SHP77 treated with DMSO at 0.1 percent for 48 hours (cell line): ENCODE measurements at regions not wholly inside any gene's neighbourhood (a gene's known extent, or its start where the extent isn't known, plus 50 kb on each side); places are given as distances from the start of the nearest gene placed in this dataset.
A peak's percentile ranks its signal among the peaks of the same experiment; 100 is the strongest.

Experiments used
- DNase-seq: peaks from one replicate; lab custom pipeline; 2025; lab: John Stamatoyannopoulos, UW

DNA sequence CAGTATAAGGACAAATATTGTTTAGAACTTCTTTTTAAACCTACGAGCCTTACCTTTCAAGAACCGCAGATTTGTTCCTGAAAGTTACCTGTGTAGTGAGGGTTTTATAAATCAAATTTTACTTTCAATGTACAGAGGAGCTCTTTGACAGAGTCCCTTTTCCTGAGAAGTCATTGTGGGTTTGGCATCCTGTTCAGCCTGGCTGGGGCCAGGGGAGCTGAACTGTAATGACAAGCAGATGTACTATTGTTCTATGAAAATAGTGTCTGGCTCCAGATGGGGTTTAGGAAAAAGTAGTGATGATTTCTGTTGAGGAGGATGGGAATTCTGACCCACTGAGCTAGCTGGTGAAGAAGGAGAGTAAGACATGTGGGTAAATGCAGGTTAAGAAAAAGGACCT, 196.2 kb upstream of the PGRMC2 start:
- no peak for DNase-seq

DNA sequence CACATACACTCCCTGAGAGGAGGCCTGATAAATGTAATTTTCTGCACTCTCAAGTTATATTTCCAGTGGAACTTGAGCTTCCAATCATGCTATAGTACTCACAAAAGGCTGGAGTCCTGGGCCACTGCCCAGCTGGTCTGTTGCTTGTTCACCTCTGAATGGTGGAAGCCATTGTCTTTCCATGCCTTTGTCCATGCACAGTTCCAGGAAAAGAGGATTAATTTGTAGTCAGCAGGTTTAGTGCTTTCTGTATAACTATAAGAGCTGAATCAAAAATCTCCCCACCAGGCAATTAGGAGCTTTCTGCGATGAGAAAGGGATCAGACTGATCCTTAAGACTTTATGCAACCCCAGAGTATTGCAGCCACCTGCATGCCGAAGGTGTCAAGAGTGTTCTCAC, 195.4 kb upstream of the PGRMC2 start:
- no peak for DNase-seq

DNA sequence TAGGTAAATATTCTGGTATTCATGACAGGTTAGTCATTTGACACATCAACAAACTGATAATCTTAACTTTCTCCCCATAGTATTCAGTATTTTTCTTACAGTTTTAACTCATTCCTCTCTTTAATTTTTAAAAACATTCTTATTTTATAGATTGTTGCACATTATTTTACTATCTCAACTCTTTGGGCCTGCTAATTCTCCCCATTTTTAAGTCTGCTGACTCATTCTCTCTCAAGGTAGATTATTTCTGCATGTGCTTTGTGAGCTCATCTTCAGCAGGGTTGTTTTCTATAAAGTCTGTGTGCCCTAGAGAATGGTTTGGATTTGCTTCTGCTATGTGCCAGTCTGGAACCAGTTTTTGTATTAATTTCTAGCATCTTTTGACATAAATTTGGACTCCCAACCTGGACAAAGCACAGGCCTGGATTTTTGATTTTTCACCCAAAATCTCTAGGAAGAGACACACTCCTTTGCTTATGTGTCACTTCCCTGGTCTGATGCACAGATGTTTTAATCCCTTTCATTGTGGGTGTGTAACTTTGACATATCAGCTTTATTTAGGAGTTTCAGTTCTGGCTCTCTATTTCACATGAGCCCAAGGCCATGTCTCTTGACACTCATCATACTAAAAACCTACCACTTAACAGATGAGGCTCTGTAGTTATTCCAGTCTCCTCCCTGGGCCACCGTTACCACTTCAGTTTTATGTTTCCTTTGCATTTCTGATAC, 194.3 kb upstream of the PGRMC2 start:
- DNase-seq = no peak

DNA sequence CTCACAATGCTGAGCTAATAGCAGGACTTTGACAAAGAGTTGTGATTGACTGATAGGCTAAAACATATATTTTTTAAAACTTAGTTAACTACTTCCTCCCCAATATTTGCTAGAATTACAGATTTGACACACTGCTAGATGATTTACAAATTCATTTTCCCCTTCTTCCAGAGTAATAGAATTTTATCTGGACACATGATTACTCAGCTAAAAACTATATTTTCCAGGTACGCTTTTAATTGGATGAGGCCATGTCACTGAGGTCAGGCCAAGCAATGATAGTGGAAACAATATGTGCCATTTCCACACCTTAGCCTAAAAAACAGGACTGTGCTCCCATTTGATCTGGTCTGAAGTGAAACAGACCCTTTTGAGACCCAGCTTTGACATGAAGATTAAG, 193.3 kb upstream of the PGRMC2 start:
- no peak for DNase-seq

DNA sequence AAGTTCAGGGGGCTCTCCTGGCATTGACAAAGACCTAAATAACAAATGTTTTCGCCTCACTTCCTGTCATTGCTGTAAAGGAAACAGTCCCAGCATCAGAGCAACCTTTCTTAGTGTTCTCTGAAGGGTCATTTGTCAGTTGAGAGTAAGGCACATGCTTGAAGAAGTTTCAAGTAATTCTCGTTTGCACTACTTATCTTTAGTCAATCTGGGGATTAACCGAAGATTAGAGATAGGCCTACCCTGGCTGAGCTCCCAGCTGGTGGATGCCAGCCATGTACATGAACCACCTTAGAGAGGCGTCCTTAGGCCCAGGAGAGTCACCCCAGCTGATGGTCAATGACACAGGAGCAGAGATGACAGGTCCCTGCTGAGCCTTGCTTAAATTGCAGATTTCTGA, 189.9 kb upstream of the PGRMC2 start:
- DNase-seq = no peak

DNA sequence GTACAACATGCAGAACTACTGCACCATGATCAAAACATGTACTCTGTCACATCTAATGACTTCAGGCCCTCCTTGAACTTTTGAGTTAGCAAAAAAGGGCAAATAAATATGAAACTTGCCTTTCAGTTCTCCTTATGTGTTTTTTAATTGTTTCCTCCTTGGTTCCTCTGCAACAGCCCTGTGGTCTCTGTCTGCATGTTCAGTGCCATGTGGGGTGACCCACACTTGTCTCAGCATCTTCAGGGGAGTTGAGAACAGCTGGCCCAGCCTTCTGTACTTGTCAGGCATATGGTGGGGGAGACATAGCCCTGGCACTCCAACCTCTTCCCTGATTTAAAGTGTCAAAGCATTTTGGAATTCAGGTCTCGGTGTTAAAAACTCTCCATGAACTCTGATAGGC, 188.0 kb upstream of the PGRMC2 start:
- no peak for DNase-seq

DNA sequence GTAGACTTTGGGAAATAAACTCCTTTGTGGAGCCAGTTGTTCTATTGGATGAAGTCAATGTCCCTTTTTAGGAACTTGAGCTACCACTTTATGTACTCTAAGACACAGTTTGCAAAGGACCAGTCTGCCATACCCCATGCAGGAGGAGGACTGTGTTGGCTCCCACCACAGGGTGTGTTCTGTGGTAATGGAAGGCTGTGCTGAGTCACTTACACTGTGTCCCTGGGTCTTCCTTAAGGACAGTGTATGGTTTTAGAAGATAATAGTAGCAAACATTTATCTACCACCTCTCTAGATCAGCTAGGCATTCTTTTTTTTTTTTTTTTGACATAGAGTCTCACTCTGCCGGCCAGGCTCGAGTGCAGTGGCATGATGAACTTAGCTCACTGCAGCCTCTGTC, 184.0 kb upstream of the PGRMC2 start:
- DNase-seq = no peak

DNA sequence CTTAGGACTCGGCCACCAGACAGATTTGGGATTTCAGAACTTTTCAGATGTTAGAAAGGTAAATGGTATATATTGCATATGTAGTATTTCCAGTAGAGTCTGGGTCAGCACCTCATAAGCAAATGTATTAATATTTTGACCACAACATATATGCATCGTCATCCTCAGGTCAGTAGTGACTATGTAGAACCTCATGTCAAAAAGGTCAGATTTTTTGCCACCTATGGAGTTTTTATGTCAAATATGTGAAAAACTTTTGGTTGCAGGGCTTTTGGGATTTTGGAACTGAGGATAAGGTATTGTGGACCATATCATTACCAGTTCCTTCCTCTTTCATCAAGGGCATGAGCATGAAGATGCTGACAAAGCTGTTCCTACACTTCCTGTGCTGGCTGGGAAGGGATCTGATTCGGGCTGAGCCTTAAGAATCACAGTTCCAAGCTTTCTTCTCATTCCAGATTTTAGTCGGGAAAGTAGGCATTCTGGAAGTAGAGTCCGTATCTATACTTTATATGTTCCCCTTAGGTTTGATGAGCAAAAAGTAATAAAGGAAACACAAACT, 183.0 kb upstream of the PGRMC2 start:
- DNase-seq = no peak

DNA sequence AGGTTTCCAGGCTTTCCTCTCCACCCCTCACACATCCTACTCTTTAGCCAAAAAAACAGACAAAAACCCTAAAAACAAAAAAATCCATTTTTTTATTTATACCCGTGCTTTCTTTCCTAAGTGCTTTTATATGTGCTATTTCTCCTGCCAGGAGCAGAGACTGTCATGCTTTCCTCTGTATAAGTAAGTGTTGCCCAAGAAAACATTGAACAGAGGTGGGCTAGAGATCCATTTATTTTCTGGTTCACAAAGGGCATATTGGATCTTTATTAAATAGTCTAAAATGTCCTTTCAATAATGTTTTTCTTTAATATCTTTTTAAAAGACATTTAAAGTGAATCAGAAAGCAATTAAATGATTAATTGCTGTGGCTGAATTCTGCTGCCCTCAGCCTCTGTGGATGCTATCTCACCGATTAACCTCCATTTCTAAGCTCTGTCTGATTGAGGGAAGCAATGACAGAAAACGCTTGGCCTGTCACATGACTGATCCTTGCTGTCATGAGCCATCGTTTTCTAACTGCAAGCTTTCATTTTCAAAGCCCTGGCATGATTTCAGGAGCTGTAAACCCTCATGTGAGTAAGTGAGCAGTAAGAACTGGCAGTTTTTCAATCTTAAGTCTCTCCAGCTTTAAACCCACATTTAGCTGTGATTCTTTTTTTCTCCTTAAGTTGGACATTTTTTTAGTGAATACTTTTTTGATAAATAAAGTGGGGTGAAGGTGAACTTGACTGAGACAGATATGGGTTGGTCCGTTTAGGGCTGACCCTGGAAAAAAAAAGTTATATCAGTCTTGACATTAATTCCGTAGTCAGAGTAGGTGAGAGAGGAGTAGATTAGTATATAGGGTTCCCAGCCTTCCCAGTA, 180.7 kb upstream of the PGRMC2 start:
- no peak for DNase-seq

DNA sequence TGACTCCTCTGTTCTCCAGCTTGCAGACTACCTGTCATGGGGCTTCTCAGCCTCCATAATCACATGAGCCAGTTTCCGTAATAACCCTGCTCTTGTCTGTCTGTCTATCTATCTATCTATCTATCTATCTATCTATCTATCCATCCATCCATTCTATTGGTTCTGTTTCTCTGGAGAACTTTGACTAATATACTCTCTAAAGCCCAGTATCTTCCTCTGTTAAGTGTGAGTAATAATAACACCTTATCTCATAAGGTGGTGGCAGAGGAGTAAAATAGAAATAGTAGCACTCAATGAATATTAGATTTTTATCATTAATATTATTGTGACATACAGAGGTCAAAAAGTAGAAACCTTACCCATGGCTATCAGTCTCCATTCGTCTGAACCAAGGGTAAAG, 177.9 kb upstream of the PGRMC2 start:
- no peak for DNase-seq

DNA sequence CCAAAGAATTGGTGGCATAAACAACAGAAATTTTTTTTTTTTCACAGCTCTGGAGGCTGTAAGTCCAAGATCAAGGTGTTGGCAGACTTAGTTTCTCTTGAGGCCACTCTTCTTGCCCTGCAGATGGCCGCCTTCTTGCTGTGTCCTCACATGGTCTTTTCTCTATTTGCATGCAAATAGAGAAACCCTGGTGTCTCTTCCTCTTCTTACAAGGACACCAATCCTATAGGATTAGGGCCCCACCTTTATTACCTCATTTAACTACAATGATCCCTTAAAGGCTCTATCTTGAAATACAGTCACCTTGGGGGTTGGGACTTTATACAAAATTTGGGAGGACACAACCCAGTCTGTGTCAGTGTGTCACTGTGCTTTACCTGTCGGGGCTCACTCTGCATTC, 175.4 kb upstream of the PGRMC2 start:
- DNase-seq = no peak

DNA sequence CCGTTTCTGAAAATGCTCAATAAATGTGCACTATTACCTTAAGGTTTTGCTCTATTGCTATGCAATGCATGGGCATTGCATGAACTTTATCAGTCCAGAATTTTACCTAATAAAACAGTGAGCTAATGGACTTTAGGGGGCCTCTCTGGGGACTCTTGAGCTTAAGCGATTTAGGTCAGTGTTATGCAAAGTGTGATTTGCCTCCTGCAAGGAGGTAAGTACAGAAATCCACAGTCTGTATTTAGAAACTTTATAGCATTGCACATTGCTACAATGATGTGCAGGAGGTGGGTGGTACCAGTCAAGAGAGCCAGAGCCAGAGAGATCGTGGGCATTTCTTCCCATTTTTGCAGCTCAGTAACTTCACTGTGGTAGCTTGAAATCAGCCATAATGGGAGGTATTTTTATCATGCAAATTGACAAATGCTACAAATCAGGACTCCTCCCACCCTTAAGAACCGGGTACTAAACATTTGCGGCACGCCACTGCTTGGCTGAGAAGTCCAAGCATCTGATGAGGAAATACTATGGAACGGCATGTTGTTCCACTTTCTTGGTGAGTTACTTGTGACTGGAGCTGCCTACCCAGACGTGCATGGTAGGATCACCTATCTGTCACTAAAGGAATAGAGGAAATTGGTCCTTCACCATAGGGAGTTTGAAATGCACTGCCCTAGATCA, 174.6 kb upstream of the PGRMC2 start:
- no peak for DNase-seq

DNA sequence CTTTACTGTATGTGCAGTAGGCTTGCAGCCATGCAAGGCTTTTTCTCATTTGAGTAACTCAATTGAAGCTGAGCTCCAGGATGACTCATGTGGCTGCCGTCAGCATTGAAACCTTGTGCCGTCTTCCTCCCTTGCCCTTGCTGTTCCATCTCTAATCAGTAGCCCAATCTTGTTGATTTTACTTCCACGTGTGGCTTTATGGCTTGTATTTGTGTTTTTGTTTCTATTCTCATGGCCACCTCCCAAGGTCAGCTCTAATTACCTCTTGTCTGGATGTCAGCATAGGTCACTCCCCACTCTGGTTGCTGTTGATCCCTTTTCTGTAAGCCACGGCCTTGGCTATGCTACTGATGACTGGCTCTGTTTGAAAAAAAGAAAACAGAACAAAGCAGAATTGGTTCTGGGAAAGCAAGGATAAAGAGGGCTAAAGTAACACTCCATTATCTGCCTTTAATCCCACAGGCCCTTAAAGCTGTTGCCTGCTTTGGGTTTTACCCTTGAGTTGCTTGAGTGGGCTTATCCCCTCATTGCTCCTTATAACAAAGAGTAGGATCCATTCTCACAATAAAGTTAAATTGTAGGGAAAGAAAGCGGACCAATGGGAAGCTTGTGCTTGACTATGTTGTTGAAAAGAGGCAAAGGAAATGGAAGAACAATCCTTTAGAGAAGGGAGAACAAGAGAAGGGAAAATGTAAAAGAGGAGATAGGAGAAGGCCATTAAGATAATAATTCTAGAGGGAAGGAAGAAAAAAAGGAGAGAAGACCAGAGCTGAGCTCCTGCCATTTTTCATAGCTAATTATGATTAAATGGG, 173.9 kb upstream of the PGRMC2 start:
- DNase-seq = no peak

DNA sequence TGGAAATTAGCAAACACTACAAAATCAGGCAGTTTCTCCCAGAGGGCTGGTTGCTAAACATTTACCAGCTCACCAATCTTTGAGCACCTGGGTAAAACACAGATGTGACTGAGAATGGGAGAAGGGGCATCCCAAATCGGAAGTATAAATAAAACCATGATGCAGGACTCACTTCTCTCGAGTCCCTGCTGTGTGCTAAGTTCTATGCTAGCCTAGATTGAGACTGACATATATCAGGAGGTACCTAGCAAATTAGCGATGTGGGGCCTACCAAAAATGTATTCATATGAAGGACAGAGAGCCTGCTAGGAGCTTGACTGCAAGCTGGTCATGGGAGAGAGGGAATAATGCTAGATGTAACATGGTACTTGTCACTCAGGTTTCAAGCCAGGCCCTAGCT, 171.9 kb upstream of the PGRMC2 start:
- no peak for DNase-seq

DNA sequence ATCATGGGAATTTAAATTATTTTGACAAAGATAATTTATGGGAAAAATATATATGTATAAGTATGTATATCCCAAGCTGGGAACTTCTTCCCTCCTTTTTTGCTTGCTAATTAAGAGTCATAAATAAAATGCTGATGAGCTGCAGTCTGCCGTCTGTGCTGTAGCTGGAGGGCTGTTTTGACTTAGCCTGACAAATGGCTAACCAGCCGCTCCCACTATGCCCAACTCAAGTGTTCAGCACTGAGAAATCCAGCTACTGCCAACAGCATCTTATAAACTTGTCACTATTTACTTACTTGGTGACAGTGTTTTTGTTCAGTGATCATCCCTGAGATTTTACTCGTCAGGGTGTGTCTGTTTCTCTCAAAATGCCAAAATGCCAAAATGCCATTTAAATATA, 171.2 kb upstream of the PGRMC2 start:
- DNase-seq = no peak

DNA sequence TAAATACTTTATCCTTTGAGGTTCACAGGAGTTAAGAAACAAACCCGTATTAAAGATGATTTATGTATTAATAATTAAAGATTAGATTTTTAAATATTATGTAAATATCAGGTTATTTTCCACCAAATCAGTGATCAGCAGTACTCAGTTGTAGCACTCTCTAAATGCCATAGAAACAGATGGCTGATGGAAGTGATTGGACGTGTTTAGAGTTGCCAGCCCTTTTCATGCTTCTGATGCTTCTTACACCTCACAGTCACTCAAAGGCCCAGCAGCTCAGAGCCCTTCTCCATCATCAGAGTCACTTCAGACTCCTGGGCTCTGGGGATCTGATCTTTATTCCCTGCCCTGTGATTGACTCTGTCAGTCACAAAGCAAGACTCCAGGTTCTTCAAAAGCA, 170.1 kb upstream of the PGRMC2 start:
- DNase-seq = no peak

DNA sequence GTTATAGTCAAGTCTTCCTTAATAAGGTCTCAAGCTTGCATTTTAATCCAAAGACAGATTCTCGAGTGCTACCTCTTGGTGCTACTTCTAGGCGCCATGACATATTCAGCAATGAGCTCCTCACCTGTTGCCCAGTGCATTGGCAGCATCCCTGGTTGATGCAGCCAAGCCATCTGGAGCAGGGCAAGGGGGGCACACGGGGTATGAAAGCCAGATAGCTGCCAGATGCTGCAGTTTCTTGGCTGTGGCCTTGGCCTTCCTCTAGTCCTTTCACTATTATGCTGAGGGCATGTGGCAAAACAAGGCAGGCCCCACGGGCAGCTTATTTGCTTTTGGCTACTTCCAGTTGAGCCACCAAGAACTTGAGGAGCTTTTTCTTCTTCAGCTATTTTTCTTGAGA, 168.6 kb upstream of the PGRMC2 start:
- no peak for DNase-seq

DNA sequence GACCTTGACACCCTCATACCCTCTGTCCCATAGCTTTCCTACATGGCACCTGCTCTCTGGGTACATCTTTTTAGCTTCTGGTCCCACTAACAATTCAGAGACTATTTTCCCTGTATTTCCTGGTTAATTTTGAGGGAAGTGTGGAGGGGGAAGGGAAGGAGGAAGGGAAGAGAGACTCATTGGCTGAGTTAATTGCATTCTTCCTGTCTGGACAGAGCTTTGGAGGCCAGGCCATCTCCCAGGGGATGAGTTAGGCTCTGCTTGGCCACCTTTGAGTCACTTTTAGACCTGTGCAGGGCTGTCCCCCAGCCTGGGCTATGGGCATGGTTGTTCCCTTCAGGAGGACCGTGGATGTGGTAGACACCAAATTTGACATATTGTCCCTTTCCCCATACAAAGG, 167.9 kb upstream of the PGRMC2 start:
- DNase-seq = no peak

DNA sequence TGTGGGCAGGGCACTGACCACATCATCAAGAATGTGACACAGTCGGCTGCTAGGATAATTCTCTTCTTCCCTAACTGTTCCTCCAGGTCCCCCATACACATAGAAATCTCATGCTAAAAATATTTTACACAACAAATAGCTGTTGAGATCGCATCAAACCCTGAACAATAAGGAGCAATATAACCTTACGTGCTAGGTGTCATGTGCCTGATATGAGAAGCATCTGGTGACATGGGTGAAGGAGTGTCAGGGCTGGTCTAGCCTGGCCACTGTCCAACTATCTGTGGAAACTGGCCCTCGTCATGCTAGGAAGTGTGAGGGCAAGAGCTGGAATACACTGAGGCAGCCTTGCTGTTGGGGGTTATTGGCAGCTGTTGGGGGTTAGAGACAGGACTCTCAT, 167.3 kb upstream of the PGRMC2 start:
- DNase-seq = no peak

DNA sequence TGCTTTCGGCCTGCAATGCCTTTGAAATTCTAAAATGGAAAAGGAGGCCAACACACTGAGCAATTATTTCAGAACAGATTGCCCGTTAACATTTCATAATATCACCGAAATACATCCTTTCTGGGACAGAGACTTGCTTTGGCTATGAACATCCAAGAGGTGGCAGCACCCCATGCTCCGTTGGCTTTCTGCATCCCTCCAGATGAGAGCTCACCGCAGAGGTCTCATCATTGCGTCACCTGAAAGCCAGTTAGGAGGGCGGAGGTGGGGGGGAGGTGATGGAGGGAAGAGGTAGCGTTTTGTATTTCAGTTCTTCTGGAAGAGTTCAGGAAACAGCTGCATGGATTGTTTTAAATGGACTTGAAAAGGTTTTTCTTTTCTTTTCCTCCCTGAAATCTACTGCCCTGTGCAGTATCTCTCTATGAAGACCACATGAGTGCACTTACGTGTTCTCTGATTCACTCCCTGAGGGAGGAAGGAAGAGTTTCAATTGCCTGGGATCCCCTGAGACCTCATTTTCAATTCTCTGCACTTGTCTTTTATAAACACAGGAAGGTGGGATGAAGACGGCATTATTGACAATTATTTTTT, 166.8 kb upstream of the PGRMC2 start:
- peak; percentile 53 for DNase-seq

DNA sequence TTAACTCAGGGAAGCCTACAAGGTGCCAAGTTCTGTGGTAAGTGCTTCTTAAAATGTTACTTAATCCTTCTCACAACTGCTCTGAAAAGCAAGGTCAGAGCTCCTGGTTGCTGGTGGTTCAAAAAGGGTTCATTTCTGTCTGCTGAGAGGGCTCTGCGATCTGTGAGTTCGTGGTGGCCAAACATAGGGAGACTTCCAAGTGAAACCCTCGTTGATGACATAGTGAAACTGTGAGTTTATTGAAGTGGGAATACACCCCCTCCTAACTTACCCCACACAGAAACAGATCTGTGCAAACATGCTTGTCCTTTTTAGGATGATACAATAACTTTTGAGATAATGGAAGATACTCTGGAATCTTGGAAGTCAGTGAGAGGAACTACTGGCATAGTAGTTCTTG, 164.8 kb upstream of the PGRMC2 start:
- DNase-seq = no peak
